Activated CD4-positive, alpha-beta T cell treated with anti-CD3 and anti-CD28 coated beads, Interleukin-10, Interleukin-2, amounts not matched to agents 100 ng/mL and 50 ng/mL, durations not matched to agents 16 hours and 8 hours (primary cell): ENCODE measurements at regions not wholly inside any gene's neighbourhood (a gene's known extent, or its start where the extent isn't known, plus 50 kb on each side); places are given as distances from the start of the nearest gene placed in this dataset.
A peak's percentile ranks its signal among the peaks of the same experiment; 100 is the strongest.
"Not testable (repeated sequence)": the region's sequence is repeated elsewhere in the genome, so short reads cannot be mapped to it uniquely, and the experiment has no call there.

Source experiments
- DNase-seq: peaks from one replicate; pipeline ENCODE4 v3.0.0-alpha.2; 2020

DNA sequence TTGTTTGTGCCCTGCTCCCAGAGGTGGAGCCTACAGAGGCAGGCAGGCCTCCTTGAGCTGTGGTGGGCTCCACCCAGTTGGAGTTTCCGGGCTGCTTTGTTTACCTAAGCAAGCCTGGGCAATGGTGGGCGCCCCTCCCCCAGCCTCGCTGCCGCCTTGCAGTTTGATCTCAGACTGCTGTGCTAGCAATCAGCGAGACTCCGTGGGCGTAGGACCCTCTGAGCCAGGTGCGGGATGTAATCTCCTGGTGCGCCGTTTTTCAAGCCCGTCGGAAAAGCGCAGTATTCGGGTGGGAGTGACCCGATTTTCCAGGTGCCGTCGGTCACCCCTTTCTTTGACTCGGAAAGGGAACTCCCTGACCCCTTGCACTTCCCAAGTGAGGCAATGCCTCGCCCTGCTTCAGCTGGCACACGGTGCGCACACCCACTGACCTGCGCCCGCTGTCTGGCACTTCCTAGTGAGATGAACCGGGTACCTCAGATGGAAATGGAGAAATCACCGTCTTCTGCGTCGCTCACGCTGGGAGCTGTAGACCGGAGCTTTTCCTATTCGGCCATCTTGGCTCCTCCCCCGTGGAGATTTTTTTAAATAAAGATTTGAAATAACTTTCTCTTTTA lies 189.2 kb upstream of the WSB1 start:
- not testable (repeated sequence) for DNase-seq

DNA sequence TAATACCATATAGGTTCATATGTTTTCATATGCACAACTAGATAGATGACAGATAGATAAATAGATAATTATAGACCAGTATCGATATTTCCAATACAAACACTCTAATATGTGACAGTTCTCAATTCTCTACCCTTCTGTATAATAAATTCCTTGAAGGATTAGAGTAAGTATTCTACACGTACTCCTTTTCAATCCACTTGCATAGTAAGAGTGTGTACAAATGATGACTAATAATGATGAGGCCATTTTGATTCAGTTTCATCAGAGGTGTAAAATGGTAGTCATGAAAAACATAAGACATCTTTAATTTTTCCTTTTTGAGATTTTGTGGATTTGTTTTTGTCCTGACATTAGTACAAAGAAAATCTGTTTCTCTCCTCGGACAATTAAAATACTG lies 188.3 kb upstream of the WSB1 start:
- DNase-seq: no peak

DNA sequence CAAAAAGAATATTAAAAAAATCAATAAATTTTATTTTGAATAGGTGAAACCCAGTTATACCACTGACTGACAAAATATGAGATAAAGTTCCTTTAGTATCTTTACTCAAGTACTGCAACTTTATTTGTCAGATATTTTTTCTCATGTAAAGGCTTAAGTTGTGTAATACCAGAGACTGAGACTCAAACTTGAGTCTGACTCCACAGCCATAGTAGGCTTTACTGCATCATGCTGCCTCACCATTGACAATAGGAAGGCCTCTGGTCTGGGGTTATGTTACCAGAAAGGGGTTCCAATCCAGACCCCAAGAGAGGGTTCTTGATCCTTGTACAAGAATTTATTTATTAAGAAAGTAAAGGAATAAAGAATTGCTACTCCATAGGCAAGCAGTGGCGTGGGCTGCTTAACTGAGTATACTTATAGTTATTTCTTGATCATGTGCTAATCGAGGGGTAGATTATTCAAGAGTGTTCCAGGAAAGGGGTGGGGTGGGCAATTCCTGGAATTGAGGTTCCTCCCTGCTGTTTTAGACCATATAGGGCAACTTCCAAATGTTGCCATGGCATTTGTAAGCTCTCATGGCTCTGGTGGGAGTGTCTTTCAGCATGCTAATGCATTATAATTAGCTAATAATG lies 187.4 kb upstream of the WSB1 start:
- DNase-seq: no peak

GRCh38 chr17:27106982-27107360 lies 186.9 kb upstream of the WSB1 start:
- no peak for DNase-seq

GRCh38 chr17:27107386-27108328 lies 186.3 kb upstream of the WSB1 start:
- not testable (repeated sequence) for DNase-seq

DNA sequence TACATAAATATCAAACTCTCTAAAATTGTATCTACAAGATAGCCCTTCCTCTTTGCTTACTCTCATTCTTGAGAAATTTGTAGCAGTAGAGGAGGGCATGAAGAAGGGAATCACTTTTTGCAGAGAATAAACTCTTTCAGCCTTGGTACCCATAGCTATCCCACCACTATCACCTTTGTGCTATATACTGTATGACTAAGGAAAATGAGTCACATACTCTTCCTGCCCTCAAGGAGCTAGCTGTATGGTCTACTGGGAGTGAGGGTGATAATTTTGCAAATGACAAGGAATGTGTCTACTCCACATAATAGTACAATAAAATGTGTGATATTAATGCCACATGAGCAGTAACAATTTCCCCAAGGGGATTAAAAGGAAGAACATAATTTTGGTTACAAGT lies 184.6 kb upstream of the WSB1 start:
- no peak for DNase-seq

- no peak for DNase-seq
Measured at GRCh38 chr17:27153005-27153404, 140.9 kb upstream of the WSB1 start.

GRCh38 chr17:27155866-27156265 lies 138.0 kb upstream of the WSB1 start:
- DNase-seq: no peak

GRCh38 chr17:27157297-27157696 lies 136.6 kb upstream of the WSB1 start:
- no peak for DNase-seq

GRCh38 chr17:27157898-27158297 lies 136.0 kb upstream of the WSB1 start:
- DNase-seq: no peak

DNA sequence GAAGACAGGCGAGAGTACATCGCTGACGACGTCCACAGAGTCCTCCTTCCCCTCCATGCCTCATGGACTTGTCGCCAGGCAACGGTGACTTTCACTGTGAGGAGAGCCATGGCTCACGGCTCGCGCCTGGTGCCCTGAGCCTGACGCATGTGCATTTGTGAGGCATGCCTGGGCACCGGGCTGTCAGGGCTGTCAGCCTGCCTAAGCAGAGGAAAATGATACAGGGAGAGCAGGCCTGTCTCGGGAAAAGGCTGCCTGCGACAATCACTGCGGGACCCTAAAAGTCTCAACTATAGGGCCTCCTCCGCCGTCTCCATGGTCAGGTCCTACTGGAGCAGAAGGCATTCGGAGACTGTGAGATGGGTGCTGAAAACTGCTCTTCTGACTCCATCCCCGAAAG lies 135.5 kb upstream of the WSB1 start:
- no peak for DNase-seq

DNA sequence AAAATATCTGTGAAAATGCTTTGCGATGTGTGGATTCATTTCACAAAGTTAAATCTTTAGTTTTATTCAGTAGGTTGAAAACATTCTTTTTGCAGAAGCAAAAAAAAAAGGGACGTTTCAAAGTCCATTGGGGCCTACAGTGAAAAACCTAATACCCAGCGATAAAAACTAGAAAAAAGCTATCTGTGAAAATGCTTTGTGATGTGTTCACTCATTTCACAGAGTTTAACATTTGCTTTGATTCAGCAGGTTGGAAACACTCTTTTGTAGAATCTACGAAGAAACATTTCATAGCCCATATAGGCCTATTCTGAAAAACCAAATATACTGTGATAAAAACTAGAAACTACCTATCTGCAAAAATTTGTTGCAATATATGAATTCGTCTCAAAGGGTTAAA lies 113.6 kb upstream of the WSB1 start:
- DNase-seq: no peak

DNA sequence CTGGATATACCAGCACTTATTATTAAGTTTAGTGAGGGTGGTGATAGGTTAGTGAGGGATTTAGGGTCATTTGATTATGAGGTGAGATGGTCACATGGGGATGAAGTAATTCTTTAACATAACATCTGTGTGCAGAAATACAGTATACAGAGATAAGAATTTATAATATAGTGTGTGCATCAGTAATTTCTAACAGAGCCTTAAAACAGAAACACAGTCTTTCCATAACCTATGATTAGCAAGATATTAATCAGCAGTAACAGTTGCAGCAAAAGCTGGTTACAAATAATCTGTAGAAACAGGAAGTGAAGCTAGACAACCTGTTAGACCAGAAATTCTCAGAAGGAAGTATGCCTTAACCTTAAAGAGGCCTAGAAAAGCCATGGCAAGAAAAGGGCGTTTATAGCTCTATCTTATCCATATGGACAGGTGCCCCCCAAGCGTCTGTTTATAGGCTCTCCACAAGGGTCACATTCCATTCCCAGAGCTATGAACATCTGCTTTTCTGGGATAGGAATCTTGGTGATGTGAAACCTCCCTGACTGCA lies 112.5 kb upstream of the WSB1 start:
- DNase-seq: not testable (repeated sequence)

DNA sequence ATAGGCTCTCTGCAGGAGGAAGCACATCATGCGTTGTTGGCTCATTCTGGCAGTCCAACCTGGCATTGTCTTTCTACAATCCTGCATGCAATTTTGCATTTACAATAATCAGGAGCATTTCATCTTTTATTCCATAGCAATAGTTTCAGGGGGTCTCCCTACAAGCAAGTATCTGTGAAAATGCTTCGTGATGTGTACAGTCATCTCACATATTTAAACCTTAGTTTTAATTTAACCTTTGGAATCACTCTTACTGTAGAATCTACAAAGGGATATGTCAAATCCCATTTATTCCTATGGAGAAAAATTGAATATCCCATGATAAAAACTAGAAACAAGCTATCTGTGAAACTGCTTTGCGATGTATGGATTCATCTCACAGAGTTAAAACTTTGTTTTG lies 112.0 kb upstream of the WSB1 start:
- DNase-seq: no peak

DNA sequence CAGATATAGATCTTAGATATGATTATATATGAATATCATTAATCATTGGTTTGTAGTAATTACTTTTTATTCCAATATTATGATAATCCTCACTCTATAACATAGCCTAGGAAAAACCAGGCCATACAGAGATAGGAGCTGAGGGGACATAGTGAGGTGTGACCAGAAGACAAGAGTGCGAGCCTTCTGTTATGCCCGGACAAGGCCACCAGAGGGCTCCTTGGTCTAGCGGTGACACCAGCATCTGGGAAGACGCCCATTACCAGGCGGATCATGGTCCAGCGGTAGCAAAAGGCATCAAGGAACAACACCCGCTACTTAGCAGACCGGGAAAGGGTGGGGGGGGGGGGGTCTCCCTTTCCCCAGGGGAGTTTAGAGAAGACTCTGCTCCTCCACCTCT lies 96.4 kb upstream of the WSB1 start:
- peak; percentile 53 for DNase-seq

DNA sequence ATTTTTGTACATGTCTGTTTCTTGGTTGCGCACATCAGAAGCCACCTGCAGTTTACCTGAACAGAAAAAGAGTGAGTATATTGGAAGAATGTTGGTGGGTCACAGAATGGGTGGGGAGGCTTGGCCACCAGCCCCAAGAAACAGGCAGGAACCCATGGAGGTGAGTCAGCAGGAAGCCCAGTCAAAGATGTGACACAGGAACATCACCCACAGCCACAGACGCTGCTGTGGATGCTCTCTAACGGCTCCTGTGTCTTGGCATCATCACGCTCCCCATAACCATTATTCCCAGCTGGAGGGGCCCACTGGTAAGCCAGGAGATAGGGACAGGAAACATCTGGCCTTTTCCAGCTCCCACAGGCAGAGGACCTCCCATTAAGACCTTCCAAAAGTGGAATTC lies 94.0 kb upstream of the WSB1 start:
- DNase-seq: peak; percentile 32

DNA sequence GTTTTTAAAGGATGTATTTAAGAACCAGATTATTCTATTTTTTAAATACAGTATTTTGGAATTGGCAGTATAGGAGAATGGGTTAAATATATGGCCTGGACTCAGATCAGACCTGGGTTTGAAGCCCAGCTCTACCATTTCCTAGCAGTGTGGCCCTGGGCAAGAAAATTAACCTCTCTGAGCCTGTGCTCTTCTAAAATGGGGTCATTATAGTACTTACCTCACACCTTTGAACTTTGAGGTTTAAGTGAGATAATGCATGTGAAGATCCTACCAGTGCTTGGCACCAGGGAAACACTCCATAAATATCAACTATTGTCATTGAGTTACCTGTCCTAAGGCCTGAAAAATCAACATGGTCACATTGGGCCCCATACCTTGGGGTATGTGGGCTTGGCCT lies 93.4 kb upstream of the WSB1 start:
- no peak for DNase-seq

DNA sequence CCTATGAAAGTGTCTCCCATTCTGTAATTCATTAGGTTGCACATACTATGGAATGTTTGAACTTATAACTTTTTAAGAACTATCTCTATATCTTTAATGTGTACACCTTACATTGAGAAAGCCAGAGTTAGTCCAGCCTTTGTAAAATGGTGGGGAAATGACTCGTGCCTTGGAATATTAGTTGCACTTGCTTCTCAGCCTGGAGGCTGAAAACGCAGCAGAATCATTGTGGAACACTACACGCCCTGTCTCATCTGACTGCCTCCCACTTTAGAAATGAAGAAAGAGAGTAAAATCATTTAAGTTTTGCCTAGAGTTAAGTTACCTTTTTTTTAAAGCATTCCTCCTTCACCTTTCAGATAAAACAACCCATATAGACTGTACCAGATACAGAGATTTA lies 90.7 kb upstream of the WSB1 start:
- DNase-seq: no peak

DNA sequence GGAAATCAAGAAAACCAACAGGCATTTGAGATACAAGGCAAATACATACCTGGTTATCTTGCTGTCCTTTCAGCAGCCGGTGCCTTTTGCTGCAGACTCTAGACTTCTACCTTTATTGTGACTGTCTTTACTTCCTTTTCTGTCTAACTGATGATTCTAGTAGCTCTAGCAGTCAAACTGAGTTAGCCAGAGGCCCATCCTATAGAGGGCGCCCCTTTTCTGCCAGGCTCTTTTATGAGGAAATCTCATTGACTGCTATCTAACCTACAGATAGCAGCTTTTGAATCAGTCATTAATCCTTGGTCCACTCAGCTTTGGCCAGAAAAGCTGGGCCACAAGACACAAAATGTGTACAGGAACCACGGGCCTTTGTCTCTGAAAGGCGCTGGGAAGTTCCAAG lies 87.5 kb upstream of the WSB1 start:
- peak; percentile 47 for DNase-seq

GRCh38 chr17:27207073-27207513 lies 86.8 kb upstream of the WSB1 start:
- peak; percentile 71 for DNase-seq

DNA sequence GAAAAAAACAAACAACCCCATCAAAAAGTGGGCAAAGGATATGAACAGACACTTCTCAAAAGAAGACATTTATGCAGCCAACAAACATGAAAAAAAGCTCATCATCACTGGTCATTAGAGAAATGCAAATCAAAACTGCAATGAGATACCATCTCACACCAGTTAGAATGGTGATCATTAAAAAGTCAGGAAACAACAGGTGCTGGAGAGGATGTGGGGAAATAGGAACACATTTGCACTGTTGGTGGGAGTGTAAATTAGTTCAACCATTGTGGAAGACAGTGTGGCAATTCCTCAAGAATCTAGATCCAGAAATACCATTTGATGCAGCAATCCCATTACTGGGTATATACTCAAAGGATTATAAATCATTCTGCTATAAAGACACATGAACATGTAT lies 85.5 kb upstream of the WSB1 start:
- DNase-seq: not testable (repeated sequence)

DNA sequence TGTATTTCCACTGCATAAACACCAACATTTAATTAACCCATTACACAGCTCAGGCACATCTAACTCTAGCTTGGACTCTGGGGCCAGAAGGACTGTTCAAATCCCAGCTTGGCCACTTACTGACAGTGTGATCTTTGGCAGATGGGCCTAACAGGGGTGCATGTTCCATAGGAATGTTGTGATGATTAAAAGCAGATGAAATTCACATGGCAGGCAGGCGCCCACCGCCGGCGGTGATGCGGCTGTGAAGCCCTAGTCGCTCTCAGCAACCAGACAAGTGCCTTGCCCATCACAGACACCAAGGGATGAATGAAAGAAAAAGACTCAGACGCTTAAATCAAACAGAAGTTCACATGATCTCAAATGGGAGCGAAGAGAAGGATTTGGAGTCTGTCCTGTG lies 84.6 kb upstream of the WSB1 start:
- no peak for DNase-seq

DNA sequence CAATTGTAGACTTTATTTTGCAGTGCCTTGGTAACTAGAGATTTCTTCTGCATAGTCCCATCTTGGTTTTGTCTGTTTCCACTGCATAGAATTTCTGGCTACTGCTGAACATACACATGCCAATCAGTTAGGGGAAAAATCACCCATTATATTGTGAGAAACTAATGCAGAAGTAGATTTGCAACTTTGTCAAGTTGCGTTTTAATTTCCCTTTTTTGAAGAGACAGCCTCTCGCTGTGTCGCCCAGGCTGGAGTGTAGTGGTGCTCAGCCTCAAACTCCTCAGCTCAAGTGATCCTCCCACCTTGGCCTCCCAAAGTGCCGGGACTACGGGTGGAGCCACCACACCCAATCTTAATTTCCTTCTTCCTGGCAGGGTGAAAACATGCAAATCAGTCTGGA lies 83.1 kb upstream of the WSB1 start:
- DNase-seq: not testable (repeated sequence)

DNA sequence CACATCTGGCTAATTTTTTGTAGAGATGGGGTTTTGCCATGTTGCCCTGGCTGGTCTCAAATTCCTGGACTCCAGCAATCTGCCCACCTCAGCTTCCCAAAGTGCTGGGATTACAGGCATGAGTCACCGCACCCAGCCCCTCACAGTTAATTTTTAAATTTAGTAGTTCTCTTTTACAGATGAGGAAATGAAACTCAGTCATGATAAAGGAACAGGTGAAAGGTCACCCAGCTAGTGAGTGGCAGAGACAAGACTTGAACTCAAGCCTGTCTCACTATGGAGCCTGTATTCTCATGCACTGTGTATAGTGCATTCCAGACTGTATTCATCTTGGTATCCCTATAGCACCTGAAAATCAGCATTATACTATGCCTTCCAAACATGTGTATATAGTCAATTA lies 77.1 kb upstream of the WSB1 start:
- no peak for DNase-seq
